ENCODE measurements at regions not wholly inside any gene's neighbourhood (a gene's known extent, or its start where the extent isn't known, plus 50 kb on each side); places are given as distances from the start of the nearest gene placed in this dataset.

GRCh38 chr7:156466955-156467625, 173.5 kb upstream of the RNF32 start:
- TF ChIP-seq CTCF (IDR thresholded peaks at IDR 0.05), result no peak
- no peak for TF ChIP-seq EZH2 (IDR thresholded peaks at IDR 0.05; ENCODE audit: borderline replicate concordance, insufficient read depth, low read depth, low read length, poor library complexity, severe bottlenecking)

Data from B cell (primary cell).